GM12874 (cell line): ENCODE measurements at regions not wholly inside any gene's neighbourhood (a gene's known extent, or its start where the extent isn't known, plus 50 kb on each side); places are given as distances from the start of the nearest gene placed in this dataset.

Experiments used
- TF ChIP-seq, protein P1 (sequence below): IDR thresholded peaks from 2 replicates; pipeline ENCODE4 v1.5.1; 2011; ENCODE audit warnings: low read depth, mild to moderate bottlenecking, control low read depth, low read length, moderate library complexity; ENCODE audit not compliant: insufficient read depth

- TF ChIP-seq, protein P1, sequence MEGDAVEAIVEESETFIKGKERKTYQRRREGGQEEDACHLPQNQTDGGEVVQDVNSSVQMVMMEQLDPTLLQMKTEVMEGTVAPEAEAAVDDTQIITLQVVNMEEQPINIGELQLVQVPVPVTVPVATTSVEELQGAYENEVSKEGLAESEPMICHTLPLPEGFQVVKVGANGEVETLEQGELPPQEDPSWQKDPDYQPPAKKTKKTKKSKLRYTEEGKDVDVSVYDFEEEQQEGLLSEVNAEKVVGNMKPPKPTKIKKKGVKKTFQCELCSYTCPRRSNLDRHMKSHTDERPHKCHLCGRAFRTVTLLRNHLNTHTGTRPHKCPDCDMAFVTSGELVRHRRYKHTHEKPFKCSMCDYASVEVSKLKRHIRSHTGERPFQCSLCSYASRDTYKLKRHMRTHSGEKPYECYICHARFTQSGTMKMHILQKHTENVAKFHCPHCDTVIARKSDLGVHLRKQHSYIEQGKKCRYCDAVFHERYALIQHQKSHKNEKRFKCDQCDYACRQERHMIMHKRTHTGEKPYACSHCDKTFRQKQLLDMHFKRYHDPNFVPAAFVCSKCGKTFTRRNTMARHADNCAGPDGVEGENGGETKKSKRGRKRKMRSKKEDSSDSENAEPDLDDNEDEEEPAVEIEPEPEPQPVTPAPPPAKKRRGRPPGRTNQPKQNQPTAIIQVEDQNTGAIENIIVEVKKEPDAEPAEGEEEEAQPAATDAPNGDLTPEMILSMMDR = no peak
Observed at GRCh38 chr15:31782016-31782783, 248.1 kb upstream of the CHRNA7 start.

DNA sequence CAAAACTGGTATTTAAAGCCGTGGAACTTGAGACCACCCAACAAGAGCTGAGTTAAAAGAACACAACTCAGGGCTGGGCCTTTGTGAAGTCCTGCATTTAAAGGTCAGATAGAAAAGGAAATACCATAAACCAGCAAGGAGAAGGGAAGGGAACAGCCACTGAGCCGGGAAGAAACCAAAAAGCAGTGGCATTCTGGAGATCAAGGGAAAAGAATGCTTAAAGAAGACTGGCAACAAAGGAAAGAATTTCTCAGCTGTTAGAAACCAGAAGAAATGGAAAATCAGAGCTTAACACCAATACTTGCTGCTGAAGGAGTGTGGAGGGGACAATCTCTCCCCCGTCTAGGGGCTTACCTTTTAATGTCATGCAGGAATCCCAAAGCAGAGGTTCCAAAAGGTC is 247.4 kb upstream of the CHRNA7 start:
- TF ChIP-seq, protein P1 = no peak

DNA sequence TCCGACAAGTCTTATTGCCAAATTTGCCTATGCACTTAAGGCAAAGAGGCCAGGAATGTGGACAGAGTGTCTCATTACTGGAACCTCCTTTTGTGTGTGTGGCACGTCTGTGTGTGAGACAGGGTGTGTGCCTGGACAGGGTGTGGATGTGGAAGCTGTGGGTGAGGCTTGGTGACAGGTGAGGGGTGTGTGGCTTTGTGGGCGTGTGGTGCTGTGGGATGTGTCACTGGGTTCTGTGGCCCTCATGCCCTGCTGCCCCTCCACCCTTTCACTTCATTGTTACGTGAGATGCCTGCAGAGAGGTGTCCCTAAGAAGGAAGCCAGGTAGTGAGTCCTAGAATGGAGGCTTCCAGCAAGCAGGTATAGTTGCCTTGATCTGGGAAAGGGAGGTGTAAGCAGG is 244.0 kb upstream of the CHRNA7 start:
- TF ChIP-seq, protein P1 = no peak

DNA sequence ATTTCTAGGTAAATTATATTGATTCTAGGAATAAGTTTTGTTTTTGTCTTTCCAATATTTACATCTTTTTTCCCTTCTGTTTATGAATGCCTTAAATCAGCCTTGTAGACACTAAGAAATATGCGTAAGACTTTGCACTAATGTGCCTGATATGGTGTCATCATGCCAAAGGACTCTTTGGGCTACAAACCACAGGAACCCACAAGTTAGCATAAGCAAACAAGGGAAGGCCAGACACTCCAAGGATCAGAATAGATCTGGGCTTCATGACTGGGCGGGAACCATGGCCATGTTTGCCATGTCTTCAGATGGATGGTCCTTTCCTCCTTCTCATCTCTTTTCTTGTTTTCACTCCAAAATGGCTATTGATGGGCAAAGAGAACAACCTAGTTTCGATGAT is 242.2 kb upstream of the CHRNA7 start:
- TF ChIP-seq, protein P1 = no peak

GRCh38 chr15:31792611-31793199 is 237.6 kb upstream of the CHRNA7 start:
- TF ChIP-seq, protein P1 = no peak

GRCh38 chr15:31799319-31799714 is 231.0 kb upstream of the CHRNA7 start:
- TF ChIP-seq, protein P1 = no peak

GRCh38 chr15:31799715-31800321 is 230.5 kb upstream of the CHRNA7 start:
- TF ChIP-seq, protein P1 = no peak
